HUES6 (cell line): ENCODE measurements at regions not wholly inside any gene's neighbourhood (a gene's known extent, or its start where the extent isn't known, plus 50 kb on each side); places are given as distances from the start of the nearest gene placed in this dataset.

ENCODE experiments used
- H3K27ac ChIP-seq: 2 replicates; pipeline ENCODE4 v1.7.0; 2013; ENCODE audit warnings: low read depth, mild to moderate bottlenecking, low read length, inconsistent platforms
- H3K27me3 ChIP-seq: 2 replicates; pipeline ENCODE4 v1.6.1; 2013; ENCODE audit warnings: low read length; ENCODE audit not compliant: control insufficient read depth, insufficient read depth
- H3K36me3 ChIP-seq: 2 replicates; pipeline ENCODE4 v1.6.1; 2013; ENCODE audit warnings: low read length; ENCODE audit not compliant: control insufficient read depth, insufficient read depth
- H3K4me1 ChIP-seq: 2 replicates; pipeline ENCODE4 v1.6.1; 2013; ENCODE audit warnings: low read length; ENCODE audit not compliant: control insufficient read depth, insufficient read depth
- H3K4me3 ChIP-seq: 2 replicates; pipeline ENCODE4 v1.5.1; 2013; ENCODE audit warnings: low read depth, low read length
- H3K9ac ChIP-seq: one replicate; pipeline ENCODE4 v1.6.1; 2013; ENCODE audit warnings: mild to moderate bottlenecking, low read length
- H3K9me3 ChIP-seq: 2 replicates; pipeline ENCODE4 v1.6.1; 2013; ENCODE audit warnings: low read depth, low read length; ENCODE audit not compliant: control insufficient read depth, insufficient read depth

DNA sequence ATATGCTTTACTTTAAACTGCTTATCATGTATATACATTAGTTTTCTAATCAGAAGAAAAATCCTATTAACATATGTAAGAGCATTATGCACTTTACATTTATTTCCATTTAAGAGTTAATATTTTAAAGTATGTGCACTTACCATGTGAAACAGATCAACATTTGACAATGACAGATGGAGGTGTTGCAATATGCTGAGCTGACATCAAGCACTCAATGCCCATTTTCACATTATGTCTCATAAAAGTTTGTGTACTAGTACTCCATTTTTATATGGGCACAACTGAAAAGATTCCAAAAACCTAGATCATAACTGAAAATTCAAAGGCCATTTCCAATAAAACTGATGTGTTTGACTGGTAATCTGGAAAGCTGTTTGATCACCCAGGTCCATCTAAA lies 420.9 kb upstream of the SOX9 start:
- Histone ChIP-seq H3K9ac (no peak overlapping the region), H3K27ac (no peak overlapping the region), H3K4me3 (no peak overlapping the region), H3K27me3 (no peaks in the 10 kb centered on the region), H3K4me1 (no peaks in the 10 kb centered on the region), H3K9me3 (no peaks in the 10 kb centered on the region), H3K36me3 (no peaks in the 10 kb centered on the region)

- H3K27me3 ChIP-seq = no peaks in the 10 kb centered on the region
- H3K9me3 ChIP-seq = no peaks in the 10 kb centered on the region
- H3K36me3 ChIP-seq = no peaks in the 10 kb centered on the region
- H3K4me1 ChIP-seq = no peaks in the 10 kb centered on the region
- no peak overlapping the region for H3K4me3 ChIP-seq
- no peak overlapping the region for H3K9ac ChIP-seq
- H3K27ac ChIP-seq = no peak overlapping the region
Measured at GRCh38 chr17:71703701-71704100, 417.1 kb upstream of the SOX9 start.

DNA sequence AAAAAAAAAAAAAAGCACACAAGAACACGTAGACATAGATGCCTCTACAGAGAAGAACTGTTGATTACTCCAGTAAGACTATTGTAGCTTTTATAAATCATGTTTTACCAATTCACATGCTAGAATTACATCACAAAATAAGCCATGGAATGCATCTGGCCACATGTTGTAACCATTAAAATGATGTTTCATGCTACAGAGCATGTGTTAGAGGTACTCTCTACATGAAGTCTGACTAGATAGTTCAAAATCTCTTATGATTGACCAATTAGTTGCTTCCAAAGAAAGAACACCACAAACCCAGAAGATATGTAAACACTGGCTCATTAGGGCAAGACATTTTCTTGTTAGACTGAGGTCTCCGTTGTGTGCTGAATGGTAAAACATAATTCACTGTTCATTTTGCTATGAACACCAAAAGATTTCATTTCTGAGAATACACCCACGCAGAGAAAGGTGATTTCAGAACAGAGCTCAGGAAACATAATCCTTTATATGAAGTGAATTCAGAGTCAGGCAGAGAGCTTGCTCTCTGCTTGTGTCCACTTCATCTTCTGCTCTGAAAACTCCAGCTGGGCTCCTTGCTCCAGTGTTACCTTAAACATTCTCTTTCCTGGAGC lies 411.4 kb upstream of the SOX9 start:
- H3K27me3 ChIP-seq = no peaks in the 10 kb centered on the region
- no peaks in the 10 kb centered on the region for H3K4me1 ChIP-seq
- H3K36me3 ChIP-seq = no peaks in the 10 kb centered on the region
- no peak overlapping the region for H3K4me3 ChIP-seq
- H3K27ac ChIP-seq = no peak overlapping the region
- no peak overlapping the region for H3K9ac ChIP-seq
- no peaks in the 10 kb centered on the region for H3K9me3 ChIP-seq

GRCh38 chr17:71709946-71710345 lies 410.9 kb upstream of the SOX9 start:
- Histone ChIP-seq H3K4me1 (no peaks in the 10 kb centered on the region), H3K9me3 (no peaks in the 10 kb centered on the region), H3K36me3 (no peaks in the 10 kb centered on the region), H3K4me3 (no peak overlapping the region), H3K9ac (no peak overlapping the region), H3K27ac (no peak overlapping the region), H3K27me3 (no peaks in the 10 kb centered on the region)

- Histone ChIP-seq H3K27ac (no peak overlapping the region), H3K4me1 (no peaks in the 10 kb centered on the region), H3K4me3 (no peak overlapping the region), H3K9me3 (no peaks in the 10 kb centered on the region), H3K36me3 (no peaks in the 10 kb centered on the region), H3K9ac (no peak overlapping the region), H3K27me3 (no peaks in the 10 kb centered on the region)
Measured at GRCh38 chr17:71710816-71711215, 410.0 kb upstream of the SOX9 start.

DNA sequence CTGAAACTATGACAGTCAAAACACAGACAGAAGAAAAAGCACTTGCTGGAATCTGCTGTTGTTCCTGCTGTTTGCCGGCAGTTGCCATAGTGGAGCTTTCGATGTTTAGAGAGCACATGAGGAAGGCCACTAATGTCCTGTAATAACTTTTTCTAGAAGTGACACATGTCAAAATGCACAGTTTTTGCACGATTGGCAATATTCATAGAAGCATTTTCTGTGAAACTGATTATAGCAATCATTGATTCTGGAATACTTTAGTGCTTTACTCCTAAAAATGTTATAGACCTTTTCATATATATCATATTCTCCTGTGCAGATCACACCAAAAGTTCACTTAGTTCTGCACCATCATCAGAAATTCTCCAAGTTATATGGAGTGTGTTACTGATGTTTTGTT lies 407.0 kb upstream of the SOX9 start:
- no peaks in the 10 kb centered on the region for H3K27me3 ChIP-seq
- no peak overlapping the region for H3K4me3 ChIP-seq
- H3K36me3 ChIP-seq = no peaks in the 10 kb centered on the region
- no peaks in the 10 kb centered on the region for H3K9me3 ChIP-seq
- no peak overlapping the region for H3K9ac ChIP-seq
- no peaks in the 10 kb centered on the region for H3K4me1 ChIP-seq
- no peak overlapping the region for H3K27ac ChIP-seq

- no peaks in the 10 kb centered on the region for H3K27me3 ChIP-seq
- H3K4me3 ChIP-seq = no peak overlapping the region
- H3K4me1 ChIP-seq = no peaks in the 10 kb centered on the region
- no peak overlapping the region for H3K9ac ChIP-seq
- no peaks in the 10 kb centered on the region for H3K9me3 ChIP-seq
- no peak overlapping the region for H3K27ac ChIP-seq
- no peaks in the 10 kb centered on the region for H3K36me3 ChIP-seq
Measured at GRCh38 chr17:71724339-71724738, 396.5 kb upstream of the SOX9 start.

GRCh38 chr17:71725811-71726210 lies 395.0 kb upstream of the SOX9 start:
- no peaks in the 10 kb centered on the region for H3K27me3 ChIP-seq
- no peaks in the 10 kb centered on the region for H3K36me3 ChIP-seq
- no peak overlapping the region for H3K9ac ChIP-seq
- H3K9me3 ChIP-seq = no peaks in the 10 kb centered on the region
- H3K4me1 ChIP-seq = no peaks in the 10 kb centered on the region
- H3K27ac ChIP-seq = no peak overlapping the region
- no peak overlapping the region for H3K4me3 ChIP-seq

- Histone ChIP-seq H3K4me3 (no peak overlapping the region), H3K27ac (no peak overlapping the region), H3K4me1 (no peaks in the 10 kb centered on the region), H3K9me3 (no peaks in the 10 kb centered on the region), H3K27me3 (no peaks in the 10 kb centered on the region), H3K9ac (no peak overlapping the region), H3K36me3 (no peaks in the 10 kb centered on the region)
Measured at GRCh38 chr17:71726341-71726740, 394.5 kb upstream of the SOX9 start.

GRCh38 chr17:71727292-71727691 lies 393.5 kb upstream of the SOX9 start:
- Histone ChIP-seq H3K36me3 (no peaks in the 10 kb centered on the region), H3K27me3 (no peaks in the 10 kb centered on the region), H3K27ac (no peak overlapping the region), H3K4me1 (no peaks in the 10 kb centered on the region), H3K4me3 (no peak overlapping the region), H3K9ac (no peak overlapping the region), H3K9me3 (no peaks in the 10 kb centered on the region)

GRCh38 chr17:71727723-71728122 lies 393.1 kb upstream of the SOX9 start:
- Histone ChIP-seq H3K9ac (no peak overlapping the region), H3K9me3 (no peaks in the 10 kb centered on the region), H3K27me3 (no peaks in the 10 kb centered on the region), H3K4me1 (no peaks in the 10 kb centered on the region), H3K36me3 (no peaks in the 10 kb centered on the region), H3K27ac (no peak overlapping the region), H3K4me3 (no peak overlapping the region)

DNA sequence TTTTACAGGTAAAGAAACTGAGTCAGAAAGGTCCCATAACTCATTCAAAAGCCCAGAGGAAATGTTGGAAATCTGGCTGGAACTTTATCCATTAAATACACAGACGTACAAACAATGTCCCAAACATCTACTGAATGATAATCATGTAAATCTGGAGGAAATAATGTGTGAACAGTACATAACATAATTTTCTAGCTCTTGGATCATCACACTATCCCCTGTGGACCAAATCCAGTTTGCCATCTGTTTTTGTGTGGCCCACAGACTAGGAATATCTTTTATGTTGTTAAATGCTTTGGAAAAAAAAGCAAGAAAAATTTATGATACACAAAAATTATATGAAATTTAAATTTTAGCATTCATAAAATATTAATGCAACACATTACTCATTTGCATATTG lies 389.9 kb upstream of the SOX9 start:
- Histone ChIP-seq H3K27me3 (no peaks in the 10 kb centered on the region), H3K36me3 (no peaks in the 10 kb centered on the region), H3K27ac (no peak overlapping the region), H3K4me1 (no peaks in the 10 kb centered on the region), H3K9me3 (no peaks in the 10 kb centered on the region), H3K9ac (no peak overlapping the region), H3K4me3 (no peak overlapping the region)
